HepG2 (cell line): ENCODE measurements at regions not wholly inside any gene's neighbourhood (a gene's known extent, or its start where the extent isn't known, plus 50 kb on each side); places are given as distances from the start of the nearest gene placed in this dataset.

ENCODE experiments used
- RARG ChIP-seq: sonication (generic); formaldehyde crosslinking; IDR thresholded peaks from 2 replicates; pipeline ENCODE4 v1.4.0; 2020; ENCODE audit warnings: low read depth, mild to moderate bottlenecking, missing genetic modification reagents
- ZNF30 ChIP-seq: sonication (generic); formaldehyde crosslinking; IDR thresholded peaks from 2 replicates; pipeline ENCODE4 v1.5.0; 2020; ENCODE audit warnings: mild to moderate bottlenecking, missing genetic modification reagents
- ZNF329 ChIP-seq: sonication (generic); formaldehyde crosslinking; IDR thresholded peaks from 2 replicates; pipeline ENCODE4 v1.9.0; 2021; ENCODE audit warnings: low read depth, mild to moderate bottlenecking, missing genetic modification reagents
- TF ChIP-seq, protein P1 (sequence below): sonication (generic); formaldehyde crosslinking; IDR thresholded peaks from 2 replicates; pipeline ENCODE4 v1.5.0; 2020; ENCODE audit warnings: mild to moderate bottlenecking, missing genetic modification reagents, moderate library complexity

DNA sequence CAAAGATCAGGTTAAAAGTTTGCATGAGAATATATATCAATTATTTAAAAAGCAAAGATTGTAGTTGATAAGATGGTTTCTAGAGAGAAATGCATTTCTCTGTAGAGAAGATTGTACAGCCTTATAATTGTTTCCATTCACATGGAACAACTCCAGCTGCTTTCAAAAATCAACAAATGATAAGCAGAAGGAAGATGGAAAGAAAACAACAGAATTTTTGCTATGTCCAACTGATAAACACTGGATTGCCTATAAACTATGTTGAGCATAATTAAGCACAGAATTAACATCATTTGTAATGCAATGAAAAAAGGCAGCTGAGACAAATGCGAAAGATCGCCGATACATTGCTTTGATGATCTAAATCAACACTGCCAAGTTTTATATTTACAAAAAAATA, 89.0 kb downstream of the C3orf85 start:
- TF ChIP-seq ZNF329 (CRISPR knock-in tag) (no peak), RARG (CRISPR knock-in tag) (no peak), ZNF30 (CRISPR knock-in tag) (no peak)
- TF ChIP-seq, protein P1, sequence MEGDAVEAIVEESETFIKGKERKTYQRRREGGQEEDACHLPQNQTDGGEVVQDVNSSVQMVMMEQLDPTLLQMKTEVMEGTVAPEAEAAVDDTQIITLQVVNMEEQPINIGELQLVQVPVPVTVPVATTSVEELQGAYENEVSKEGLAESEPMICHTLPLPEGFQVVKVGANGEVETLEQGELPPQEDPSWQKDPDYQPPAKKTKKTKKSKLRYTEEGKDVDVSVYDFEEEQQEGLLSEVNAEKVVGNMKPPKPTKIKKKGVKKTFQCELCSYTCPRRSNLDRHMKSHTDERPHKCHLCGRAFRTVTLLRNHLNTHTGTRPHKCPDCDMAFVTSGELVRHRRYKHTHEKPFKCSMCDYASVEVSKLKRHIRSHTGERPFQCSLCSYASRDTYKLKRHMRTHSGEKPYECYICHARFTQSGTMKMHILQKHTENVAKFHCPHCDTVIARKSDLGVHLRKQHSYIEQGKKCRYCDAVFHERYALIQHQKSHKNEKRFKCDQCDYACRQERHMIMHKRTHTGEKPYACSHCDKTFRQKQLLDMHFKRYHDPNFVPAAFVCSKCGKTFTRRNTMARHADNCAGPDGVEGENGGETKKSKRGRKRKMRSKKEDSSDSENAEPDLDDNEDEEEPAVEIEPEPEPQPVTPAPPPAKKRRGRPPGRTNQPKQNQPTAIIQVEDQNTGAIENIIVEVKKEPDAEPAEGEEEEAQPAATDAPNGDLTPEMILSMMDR (CRISPR knock-in tag): no peak
